B cell (primary cell): ENCODE measurements at regions not wholly inside any gene's neighbourhood (a gene's known extent, or its start where the extent isn't known, plus 50 kb on each side); places are given as distances from the start of the nearest gene placed in this dataset.

Experiments used
- CTCF ChIP-seq: fragments of 200-600 bp; IDR thresholded peaks from one replicate; pipeline ENCODE4 v1.8.0; 2022; ENCODE audit warnings: antibody characterized with exemption, mild to moderate bottlenecking
- EZH2 ChIP-seq: IDR thresholded peaks from 2 replicates; pipeline ENCODE4 v1.6.1; 2012; ENCODE audit warnings: borderline replicate concordance, low read depth, mild to moderate bottlenecking, moderate library complexity, low read length; ENCODE audit not compliant: insufficient read depth, poor library complexity, severe bottlenecking

DNA sequence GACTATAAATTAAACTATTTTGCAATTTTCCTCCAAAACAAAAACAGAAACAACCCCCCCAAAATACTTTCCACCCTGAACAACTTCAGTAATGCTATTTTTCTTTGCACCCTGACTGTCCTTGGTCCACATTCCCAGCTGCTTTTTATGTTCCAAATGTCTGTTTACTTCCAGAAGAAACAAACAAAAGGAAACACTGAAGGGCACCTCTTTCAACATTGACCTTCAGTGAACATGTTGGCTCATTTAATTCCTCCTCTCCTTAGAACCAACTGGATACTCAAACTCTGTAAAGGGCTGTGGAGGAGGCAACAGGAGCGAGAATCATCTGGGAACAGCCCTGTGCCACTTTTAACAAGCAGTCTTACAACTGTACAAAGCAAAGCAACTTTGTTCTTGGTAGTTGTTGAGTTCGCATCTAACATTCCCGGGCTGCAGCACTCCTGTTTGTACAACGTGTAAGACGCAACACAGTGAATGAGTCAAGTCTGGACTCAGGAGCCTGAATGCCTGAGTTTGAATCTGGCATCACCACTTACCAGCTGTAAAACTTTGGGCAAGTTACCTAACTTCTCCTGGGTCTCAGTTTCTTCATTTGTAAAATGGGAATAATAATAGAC, 111.4 kb upstream of the GATA6 start:
- TF ChIP-seq CTCF (no peak), EZH2 (no peak)
